ENCODE measurements at regions not wholly inside any gene's neighbourhood (a gene's known extent, or its start where the extent isn't known, plus 50 kb on each side); places are given as distances from the start of the nearest gene placed in this dataset.

DNA sequence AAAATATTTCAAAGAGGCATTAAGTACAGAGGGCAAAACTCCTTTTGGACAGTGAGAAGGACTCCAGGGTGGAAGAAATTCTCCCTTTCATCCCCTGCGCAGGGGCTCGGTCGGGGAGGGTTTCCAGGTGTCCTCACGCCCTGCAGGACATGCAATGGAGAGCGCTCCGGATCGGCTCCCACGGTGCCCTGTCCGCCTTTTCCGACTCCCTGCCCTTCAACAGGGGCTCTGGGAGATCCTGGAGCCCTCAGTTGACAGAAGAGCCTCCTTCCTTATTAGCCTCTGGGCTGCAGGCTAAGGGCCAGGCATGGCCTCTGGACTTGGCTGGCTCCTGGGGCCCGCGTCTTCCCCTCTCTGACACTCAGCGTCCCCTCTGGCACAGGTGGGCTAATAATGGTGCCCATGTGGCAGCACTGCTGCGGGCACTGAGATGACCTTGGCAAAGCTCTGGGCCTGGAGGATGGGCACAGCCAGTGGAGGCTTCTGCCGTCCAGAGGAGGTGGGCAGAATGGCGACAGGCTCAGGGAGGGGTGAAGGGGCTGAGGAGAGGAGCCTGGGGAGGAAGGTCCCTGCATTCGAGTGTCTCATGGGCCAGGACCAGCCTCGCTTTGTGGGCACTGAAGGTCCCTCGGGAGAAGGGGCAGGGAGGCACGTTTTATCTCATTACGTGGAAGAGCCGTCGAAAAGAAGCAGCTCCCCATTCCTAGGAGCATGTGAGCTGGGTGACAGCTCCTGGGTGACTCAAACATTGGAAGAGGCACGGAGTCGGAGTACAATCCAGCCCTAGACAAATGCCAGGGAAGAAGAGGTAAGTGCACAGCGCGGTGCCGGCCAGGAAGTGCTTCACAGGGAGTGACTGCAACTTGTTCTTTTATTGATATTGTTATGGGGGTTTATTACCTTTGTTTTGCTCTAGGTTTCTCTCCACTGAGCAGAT is 161.7 kb downstream of the IRF8 start:
- no peak for DNase-seq (ENCODE audit: low read depth)

DNA sequence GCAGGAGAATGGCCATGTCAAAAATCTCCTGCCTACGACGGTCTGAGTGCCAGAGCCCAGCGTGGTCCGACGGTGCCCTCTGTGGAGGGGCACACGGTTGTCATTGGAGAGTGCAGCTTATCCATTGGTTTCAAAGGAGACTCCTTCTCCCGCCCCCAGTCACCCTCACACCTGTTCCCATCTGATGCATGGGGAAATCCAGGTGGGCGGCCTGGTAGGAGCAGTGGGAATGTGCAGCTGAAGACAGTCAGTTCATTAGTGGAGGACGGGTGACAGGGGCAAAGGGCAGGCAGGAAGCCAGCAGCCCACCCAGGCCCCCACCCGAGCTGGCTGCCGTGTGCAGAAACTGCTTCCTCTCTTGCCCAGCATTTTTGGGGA is 162.3 kb downstream of the IRF8 start:
- no peak for DNase-seq (ENCODE audit: low read depth)

DNA sequence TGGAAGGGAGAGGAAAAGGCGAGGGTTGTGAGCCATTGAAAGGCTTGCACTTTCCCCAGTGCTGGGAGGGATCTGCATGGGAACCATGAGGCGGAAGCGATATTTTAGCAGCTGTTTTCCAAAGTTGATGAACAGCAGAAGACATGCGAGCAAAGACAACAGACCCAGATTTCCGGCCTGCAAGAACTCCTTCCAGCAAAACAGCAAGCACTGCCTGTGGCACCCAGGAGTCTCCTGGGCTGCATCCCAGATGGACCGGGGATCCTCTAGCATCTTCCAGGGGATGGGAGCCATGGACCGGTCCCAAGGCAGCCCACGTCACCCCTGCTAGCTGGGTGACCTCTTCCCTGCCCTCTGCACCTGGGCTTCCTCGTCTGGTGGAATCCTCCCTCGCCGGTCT is 162.8 kb downstream of the IRF8 start:
- no peak for DNase-seq (ENCODE audit: low read depth)

DNA sequence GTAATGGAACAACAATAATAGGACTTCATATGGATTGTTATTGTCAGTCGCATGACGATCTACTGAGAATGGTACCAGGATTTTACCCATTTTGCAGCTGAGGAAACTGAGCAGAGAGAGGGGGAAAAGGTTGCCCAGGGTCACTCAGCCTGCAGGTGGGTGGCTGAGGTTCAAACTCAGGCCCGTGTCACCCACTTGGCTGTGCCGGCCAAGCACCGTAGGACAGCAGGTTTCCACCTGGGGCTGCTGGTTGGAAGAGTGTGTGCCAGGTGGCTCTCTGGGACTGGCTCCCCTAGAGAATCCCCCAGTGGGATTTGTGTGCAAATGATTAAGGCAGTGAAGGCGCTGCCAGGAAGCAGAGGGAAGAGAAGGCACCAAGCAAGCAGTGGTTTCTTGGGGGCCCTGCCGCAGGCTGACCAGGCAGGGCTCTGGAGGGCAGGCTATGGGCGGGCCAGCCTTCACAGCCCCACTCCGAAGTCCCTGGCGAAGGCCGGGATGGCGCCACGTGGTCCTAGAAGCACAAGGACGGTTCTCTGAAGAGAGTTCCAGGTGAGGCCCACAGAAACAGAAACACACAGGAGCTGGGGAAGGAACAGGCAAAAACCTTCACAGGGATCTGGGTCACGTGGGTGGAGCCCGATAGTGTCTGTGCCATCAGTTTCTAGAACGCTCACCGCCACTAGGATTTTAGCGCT is 163.5 kb downstream of the IRF8 start:
- no peak for DNase-seq (ENCODE audit: low read depth)

DNA sequence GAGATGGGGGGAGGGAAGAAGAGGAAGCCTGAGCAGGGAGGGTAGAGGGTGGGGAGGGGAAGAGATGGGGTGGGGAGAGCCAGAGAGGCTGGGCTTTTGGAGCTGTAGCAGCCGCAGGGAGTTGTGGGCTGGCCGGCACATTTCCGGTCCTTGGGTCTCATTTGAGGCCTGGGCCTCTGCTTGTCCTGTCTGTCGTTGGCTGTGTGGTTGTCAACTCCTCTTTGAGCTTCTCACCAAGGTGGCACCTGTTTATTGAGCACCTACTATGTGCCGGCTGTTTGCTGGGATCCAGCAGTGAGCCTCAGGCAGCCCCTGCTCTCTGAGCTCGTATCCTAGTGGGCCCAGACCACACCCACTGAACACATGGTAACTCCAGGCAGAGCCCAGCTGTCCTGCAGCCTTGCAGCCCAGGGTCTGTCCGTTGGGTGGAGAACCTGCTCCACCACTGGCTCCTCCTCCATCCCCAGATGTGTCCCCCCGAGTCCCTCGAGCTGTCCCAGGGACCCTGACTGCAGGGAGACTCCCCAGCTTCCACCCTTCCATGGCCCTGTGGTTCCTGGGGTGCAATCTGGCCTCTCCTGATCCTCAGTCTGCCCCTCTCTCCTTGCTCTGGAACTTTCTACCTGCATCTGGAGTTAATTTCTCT is 164.9 kb downstream of the IRF8 start:
- no peak for DNase-seq (ENCODE audit: low read depth)

DNA sequence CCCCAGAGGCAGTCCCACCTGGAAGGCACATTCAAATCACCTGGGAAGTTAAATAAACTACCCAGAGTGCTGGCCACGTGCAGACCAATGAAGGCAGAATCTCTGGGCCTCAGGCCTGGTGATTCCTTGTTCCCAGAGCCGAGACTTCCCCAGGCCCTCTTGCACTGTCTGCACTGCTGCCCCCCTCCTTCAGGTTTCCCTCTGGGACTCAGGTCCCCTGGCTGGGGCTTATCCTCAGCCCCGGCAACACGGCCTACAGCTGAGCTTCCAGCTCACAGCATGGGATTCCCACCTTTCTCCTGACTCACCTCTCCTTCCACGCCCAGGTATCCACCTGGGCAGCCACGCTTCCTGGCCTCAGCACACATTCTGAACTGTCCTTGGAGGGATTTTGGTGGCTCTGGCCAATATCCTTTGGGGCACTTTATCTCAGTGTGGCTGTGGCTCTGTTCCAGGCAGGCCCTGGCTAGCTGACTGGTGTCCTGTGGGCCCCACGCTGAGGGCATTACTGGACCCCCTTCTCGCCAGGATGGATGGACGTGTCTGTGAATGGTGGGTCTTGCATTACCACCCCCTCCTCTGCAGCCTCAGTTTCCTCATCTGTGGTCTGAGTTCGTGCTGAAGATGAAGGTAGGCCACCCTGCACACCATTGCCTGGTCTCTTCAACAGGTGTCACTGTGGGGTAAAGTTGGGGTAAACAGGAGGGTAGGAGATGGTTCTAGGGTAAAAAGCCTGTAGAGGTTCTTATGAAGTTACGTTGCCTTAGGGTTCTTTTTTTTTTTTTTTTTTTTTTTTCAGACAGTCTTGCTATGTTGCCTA is 165.7 kb downstream of the IRF8 start:
- DNase-seq (ENCODE audit: low read depth) = no peak

DNA sequence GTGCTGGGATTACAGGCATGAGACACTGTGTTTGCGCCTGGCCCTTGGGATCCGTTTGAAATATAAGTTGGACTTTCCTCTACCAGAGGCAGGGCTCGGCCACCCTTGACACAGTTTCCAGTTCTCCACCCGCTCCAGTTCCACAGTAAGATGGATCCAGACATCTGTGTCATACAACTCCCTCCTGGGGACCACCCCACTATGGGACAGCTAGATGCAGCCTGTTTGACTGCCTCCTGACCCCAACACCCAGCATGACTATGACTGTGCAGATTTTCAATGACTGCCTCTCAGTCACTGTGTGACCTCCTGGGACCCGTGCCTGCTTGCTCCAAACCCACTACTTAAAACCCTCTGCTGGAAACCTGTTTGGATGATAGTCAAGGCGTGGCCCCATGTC is 166.7 kb downstream of the IRF8 start:
- DNase-seq (ENCODE audit: low read depth) = no peak

DNA sequence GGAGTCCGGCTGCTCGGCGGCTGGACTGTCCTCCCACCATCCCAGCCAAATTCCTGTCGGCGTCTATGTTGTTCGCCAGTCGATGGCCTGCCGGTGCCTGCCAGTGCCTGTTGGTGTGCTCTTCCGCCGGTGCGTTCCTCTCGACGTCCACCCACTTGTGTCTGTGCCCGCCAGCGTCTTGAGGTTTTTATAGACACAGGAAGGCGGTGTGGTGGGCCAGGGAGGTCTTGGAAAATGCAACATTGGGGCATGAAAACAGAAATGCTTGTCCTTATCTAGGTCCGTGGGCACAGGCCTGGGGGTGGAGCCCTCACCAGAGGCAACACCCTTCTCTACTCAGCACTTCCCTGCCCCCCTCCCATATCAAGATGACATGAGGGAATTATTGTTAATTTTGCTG is 167.8 kb downstream of the IRF8 start:
- no peak for DNase-seq (ENCODE audit: low read depth)

DNA sequence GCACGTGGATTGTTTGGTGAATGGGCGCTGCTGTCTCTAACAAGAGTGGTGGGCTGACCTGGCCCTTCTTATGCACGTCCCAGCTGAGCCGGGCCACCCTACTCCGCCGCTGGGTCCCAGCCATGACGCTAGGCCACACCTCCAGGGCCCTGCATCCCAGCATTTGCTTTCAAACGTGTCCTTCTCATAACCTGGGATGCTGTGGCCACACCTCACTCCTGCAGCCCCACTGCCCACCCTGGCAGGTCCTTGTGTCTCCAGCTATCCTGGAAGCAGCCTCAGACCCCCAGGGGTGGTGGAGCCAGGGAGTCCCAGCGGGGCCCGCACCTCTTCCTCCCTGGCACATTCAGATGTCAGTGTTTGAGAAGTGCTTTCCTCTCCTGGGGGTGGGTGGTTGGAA is 168.6 kb downstream of the IRF8 start:
- no peak for DNase-seq (ENCODE audit: low read depth)

DNA sequence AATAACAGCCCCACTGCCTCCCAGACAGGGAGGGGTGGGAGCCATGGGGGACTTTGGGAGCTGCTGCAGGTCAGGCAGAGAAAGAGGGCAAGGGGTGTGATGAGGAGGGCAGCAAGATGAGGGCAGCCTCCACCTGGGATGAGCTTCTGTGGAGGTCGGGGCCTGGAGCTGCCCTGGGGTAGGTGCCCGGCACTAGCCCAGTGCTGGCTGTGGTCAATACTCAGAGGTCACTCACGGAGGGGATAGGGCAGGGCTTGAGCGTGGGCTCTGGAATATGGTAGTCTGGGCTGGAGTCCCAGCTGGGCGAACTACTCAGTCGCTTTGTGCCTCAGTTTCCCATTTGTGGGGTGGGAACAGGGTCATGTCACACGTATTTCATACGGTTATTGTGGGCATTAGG is 169.0 kb downstream of the IRF8 start:
- DNase-seq (ENCODE audit: low read depth) = no peak

DNA sequence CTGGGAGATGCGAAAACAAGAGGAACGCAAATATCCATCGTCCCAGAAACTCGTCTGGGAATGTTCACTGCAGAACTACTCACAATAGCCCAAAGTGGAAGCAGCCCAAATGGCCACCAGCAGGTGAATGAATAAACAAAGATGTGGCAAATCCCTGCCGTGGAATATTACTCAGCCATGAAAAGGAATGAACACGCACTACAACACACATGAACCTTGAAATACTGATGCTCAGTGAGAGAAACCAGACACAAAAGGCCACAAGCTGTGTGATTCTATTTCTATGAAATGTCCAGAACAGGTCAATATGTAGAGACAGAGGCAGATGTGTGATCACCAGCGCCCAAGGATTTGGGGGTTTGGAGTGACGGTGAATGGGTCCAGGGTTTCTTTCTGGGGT is 169.8 kb downstream of the IRF8 start:
- no peak for DNase-seq (ENCODE audit: low read depth)

DNA sequence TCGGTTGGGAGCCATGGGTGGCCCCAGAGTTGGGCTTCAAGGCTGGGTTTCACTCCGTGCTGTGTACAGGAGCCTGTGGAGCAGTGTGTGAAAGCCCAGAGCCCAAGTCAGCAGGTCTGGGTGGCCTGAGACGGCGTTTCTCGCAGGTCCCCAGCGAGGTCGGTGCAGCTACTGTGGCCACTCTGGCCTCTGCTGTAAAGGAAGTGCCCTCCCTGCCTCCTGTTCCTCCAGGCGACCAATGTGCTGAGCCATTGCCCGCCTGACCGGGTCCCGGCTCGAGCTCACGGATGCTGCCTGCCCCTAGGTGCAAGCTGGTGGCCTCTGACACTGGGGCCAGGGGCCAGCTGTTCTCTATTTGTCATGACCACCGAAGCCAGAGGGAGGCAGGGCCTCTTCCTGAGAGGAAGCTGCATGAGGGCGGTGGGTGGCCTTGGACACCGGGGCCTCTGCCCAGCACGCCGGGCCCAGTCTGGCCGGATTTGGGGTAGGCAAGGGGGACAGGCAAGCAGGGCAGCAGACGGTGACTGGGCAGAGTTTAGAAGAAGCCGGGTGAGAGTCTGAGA is 170.9 kb downstream of the IRF8 start:
- DNase-seq (ENCODE audit: low read depth) = peak; percentile 9

DNA sequence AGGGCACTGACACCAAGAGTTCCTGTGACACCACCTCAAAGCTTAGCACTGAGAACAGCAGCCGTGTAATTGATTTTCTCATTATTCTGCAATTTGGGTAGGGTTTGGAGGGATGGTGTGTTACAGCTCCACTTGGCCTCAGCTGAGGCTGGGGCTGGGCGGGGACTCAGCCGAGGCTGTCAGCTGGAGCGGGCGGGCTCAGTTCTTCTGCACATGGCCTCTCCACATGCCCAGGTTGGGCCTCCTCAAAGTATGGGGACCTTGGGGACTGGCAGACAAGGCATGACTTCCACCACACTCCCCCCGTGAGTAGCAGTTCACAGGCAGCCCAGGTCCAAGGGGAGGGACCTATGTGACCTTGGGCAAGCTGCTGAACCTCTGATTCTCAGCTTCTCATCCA is 171.5 kb downstream of the IRF8 start:
- DNase-seq (ENCODE audit: low read depth) = no peak

DNA sequence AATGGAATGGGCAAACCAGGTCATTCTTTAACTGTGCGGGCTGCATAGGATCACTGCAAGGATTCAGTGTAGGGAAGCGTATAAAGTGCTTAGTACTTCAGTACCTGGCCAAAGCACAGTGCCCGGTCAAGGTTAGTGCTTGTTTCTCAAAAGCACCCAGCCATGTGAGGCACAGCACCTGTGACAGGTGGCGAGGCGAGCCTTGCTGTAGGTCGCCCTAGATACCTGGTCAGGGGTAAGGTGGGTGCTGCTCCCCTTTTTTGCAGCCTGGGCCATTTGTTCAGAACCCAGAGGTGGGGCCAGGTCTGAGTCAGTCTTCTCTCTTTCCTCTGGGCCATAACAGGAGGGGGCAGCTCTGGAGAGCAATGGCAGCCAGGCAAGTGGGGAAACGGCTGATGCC is 172.0 kb downstream of the IRF8 start:
- no peak for DNase-seq (ENCODE audit: low read depth)

DNA sequence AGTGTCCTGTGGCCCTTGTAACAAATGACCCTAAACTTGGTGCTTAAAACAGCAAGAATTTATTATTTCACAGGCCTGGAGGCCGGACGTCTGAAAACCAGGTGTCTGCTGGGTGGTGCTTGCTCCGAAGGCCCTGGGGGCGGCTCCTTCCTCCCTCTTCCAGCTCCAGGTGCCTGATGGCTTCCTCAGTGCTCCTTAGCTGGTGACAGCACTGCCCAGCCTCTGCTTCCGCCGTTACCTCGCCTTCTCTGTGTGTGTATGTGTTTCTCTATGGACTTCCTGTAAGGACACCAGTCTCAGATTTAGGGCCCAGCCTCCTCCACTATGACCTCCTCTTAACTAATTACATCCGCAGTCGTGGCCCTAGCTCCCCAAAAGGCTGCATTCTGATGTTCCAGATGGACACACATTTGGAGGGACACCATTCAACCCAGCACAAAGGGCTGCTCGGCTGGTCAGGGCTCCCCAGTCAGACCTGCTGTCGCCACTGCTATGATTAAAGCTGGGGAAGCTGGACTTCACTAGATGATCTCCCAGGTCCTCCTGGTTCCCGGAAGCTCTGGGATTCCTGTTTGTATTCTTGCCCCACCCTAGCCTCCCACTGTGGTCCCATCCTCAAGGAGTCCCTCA is 172.8 kb downstream of the IRF8 start:
- DNase-seq (ENCODE audit: low read depth) = no peak

DNA sequence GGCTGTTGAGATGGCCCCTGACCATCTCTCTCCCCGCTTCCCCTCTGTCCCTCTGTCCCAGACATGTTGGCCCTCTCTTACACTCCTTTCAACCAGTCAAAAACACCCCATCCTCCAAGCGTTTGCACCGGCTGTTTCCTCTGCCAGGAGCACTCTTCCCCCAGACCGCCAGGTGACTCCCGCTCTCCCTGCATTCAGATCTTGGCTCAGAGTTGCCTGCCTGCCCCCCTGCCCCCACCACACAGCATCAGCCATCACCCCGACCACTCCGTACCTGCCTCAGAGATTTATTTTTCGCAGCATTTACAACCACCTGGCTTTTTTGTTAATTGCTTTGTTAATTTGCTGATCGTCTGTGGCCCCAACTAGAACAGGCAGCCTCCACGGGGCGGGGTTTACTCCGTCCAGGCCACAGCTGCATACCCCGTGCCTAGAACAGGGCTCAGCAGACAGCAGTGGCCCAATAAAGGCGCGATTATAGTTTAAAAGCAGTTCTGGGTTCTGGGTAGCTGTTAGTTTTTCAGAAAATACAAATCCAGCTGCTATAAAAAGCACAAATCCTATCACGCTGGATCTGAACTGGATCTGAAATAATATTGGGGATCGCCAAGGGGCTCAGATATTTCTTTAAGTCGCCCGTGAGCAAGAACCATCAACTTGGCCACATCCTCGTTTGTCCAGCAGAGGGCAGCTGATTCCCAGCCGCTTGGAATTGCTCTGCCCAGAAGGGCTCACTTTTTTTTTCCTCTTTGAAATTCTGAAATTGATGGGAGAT is 173.6 kb downstream of the IRF8 start:
- peak; percentile 11 for DNase-seq (ENCODE audit: low read depth)

DNA sequence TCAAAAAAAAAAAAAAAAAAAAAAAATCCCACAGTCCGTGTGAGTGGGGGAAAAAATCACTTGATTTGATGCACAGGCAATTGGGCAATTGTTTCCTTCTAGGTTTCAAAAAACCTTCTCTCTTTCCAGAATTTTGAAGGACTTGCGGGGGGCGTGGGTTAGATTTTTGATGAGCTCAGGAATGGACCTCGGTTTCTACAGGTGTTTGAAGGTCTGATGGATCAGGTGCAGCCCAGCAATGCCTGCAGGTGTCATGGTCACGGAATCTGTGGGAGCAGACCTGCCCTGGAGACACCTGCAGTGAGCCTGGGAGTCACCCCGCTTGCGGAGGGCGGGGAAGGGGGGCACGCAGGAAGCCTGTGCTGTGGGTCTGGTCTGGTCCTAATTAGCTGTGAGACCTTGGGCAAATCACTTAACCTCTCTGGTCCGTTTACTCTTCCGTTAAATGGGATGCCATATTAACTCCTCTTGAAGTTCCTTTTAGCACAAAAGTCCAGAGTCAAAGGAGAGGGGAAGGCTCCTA is 174.2 kb downstream of the IRF8 start:
- DNase-seq (ENCODE audit: low read depth) = no peak

DNA sequence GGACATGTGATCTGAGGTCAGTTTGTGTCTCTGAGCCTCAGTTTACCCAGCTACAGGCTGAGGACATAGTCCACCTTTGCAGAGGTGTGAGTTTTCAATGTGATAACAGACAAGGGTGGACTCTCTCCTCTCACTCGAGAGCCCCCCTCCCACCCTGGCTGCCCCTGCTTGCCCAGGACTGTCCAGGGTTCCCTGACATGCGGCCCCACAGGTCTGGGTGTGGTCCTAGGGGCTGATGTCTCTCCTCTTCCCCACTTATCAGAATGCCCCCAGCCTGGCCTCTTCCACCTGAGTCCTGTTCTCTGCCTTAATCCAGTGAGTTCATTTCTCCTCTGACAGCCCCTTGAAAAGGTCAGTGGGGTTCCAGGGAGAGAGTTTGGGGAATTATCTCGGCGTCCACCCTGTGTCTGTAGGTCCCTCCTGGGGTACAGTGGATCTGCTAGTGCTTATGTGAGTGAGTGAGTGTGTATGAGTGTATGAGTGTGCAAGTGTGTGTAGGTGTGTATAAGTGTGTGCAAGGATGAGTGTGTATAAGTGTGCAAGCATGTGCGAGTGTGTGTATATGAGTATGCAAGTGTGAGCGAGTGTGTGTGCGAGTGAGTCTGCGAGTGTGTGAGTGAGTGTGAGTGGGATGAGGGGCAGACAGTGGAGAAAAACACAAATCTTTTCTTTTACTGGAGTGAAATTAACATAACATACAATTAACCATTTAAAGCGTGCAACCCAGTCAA is 175.0 kb downstream of the IRF8 start:
- DNase-seq (ENCODE audit: low read depth) = no peak

DNA sequence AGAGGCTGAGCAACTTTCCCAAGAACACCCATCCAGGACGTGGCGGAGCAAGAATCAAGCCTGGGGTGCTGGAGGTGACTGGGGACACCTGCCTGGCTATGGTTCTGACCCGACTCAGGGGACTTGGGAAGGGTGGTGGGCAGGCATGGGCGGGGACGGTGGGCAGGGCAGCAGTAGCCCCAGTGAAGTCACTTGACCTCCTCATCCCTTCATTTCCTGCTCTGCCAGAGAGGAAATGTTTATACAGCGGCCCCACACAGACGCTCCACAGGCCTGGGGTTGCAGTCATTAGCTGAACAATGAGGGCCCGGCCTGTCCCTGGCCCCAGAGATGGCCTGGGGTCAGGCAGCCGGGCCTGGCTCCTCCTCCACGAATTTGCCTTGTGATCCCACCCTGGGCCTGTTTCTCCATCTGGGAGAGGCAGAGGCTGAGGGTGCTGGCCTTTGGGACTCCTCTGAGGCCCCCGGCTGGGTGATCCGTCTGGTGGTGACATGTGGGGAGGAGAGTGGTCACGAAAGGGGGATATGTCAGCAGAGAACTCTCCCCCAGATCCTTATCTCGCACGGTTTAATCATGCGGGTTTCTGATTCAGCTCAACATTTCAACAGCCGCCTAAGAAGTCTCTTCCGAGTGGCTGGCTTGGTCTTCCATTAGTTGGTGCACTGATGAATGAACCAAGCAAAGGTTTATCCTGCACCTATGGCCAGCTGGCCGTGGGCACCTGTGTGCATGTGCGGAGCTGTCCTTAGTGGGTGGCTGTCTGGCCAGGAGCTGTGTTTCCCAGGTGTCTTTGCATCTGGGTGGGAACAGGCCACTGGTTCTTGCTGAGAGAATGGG is 175.9 kb downstream of the IRF8 start:
- no peak for DNase-seq (ENCODE audit: low read depth)
